Left lobe of liver (tissue), 2 donors: ENCODE measurements at regions not wholly inside any gene's neighbourhood (a gene's known extent, or its start where the extent isn't known, plus 50 kb on each side); places are given as distances from the start of the nearest gene placed in this dataset.

ENCODE experiments used
- ATAC-seq: fragments of 200-7000 bp; cut with Tn5 transposase; one replicate; pipeline ENCODE4 v1.9.1; 2020; ENCODE audit warnings: mild to moderate bottlenecking, moderate library complexity
- DNase-seq: peaks from one replicate; pipeline ENCODE4 v3.0.0-alpha.2; 2020; ENCODE audit warnings: low spot score
- donor health status: DM: no; HTN: no; CAD: no; lungs with moderate emphysema.
- donor health status: DM: no; HTN: yes; CAD: no.

DNA sequence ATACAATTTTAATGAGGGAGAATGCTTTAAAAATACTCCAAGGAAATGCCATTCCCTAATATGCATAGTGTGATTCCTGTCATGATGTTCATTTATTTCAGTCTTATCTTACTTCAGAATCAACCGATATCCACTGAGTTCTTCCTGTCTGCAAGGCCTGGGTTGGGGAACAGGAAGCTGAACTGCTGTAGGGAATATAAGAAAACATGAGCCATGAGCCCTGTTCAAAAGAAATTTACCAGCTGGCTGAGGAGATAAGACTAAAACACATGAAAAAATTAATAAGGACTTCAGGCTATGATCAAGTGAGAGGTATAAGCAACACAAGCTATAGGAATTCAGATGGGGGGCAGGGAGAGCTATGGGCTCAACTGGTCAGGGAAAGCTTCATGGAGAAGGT, 184.7 kb downstream of the PLPP4 start:
- no peak for DNase-seq
- ATAC-seq: no peak

DNA sequence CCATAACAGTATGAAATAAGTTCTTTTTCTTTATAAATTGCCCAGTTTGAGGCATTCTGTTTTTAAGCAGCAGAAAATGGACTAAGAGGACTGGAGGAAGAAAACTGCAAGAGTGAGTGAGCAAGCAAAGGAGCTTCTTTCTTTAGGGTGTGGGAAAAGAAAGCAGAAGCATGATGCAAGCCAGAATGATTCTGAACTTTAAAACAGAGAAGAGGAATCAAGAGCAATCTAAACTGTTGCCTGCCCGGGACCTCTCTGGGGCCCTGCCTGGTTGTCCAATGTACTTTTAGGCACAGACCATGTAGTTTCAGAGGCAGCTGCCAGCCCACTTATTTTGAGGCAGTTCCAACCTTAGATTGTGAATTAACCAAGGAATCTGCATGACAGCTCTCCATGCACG, 186.3 kb downstream of the PLPP4 start:
- ATAC-seq (no peak), DNase-seq (no peak)

DNA sequence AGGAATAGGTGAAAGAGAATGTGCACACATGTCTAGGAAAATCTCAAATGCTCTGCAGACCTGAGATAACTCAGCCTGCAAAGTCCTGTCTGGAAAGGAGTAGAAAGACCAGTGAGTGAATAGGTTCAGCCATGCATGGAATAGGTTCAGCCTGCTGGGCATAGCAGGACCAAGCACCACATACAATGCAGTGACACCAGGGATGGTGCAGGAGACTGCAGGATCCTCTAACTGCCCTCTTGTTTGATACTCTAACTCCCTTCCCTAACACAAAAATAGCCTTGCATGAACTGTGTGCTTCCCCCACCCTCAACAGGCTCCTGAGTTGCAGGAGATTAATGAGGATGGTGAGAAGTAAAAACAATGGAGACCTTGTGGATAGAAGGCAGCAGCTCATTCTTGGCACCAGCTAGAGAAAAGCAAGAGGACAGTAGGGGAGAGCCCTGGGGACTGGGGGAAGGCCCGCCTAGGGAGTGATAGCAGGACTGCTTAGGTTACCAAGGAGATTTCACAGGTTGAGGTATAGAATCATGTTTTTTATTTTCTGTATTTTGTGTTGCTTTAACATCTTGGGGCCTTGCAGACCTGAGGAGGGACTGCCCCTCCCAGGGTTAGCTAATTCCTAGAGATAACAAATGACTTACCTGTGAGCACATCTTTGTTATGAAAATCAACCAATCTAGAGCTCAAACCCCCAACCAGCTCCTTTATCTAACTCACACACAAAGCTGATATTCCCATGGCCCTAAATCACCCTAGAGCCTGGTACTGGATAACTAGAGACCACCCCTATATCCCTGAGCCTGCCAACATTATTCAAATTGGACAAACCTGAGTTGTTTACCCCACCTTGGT, 187.8 kb downstream of the PLPP4 start:
- no peak for ATAC-seq
- DNase-seq: no peak

DNA sequence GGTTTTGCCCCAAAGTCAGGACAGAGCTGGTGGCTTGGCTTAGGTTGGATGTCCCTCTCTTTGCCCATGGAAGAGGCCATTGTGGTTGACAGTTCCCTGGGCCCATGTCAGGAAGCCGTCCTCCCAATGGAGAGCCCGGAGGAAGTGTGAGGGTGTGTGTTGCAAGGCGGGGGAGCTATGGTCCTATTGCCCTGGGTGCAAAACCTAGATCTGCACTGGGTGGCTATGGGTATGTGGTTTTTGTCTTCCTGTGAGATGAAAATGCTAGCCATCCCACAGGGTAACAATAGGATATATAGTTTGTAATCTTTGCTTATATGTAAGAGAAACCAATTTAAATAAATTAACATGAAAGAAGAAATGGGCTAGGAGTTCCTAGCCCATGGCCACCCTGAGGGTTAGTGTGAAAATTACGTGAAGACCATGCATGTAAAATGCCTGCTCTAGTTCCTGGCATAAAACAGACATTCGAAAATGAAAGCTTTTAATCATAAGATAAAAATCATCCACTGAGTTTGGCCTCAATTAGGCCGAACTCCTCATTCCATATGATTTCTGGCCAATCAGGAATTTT, 189.2 kb downstream of the PLPP4 start:
- DNase-seq: no peak
- no peak for ATAC-seq

DNA sequence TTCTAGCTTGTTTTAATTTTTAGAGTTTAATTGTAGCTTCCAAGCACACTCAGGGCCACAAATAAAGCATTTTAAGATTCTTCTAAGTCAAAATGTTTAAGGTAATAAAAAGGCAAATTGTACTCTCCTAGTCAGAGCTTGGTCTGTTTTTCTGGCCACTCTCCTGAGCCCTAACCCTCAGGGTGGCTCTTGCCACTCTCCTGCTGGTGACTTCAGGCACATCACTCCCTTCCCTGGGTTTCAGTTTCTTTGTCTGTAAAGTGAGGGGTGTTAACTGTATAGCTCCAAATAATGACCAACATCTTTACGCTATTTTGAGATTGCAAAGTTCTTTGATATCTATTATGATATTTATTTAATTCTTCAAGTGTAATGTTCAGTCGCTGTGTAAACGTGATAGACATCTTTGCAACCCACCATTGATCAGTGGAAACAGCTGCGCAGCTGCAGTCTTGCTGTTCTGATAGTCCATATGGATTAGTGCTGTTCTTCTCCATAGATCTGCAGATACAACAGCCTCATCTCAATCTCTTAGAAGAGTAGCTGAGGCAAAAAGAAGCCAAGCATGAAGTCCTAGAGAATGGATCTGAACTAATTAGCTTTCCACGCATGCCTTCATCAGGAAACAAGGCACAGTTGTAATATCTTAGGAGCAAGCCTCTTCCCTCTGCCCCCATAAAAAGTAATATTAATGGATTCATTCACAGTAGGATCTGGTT, 189.9 kb downstream of the PLPP4 start:
- ATAC-seq: no peak
- no peak for DNase-seq

DNA sequence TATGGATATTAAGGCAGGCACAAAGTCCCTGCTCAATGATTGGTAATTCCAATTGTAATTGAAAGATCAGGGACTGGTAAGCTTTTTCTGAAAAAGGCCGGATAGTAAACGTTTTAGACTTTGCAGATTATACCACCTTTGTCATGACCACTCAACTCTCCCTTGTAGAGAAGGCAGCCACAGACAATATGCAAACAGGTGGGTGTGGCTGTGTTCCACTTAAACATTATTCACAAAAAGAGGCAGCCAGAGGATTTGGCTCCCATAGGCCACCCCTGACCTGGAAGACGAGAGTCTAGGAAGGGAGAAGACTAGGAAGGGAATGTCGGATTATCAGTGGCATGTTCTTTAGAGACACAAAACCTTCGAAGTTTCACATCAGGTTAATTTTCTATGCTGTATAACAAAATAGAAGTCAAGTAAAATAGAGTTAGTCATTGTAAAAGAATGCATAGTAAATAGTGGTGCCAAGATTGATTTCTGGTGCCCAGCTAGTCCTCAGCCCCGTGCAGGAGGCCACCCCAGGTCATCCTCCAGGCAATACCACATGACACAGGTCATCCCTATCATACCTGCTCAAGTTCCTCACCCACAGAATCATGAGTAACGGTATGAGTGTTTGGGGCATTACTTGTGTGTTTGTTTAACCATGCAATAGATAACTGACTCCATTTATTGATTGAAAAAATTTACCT, 193.8 kb downstream of the PLPP4 start:
- DNase-seq (no peak), ATAC-seq (no peak)

DNA sequence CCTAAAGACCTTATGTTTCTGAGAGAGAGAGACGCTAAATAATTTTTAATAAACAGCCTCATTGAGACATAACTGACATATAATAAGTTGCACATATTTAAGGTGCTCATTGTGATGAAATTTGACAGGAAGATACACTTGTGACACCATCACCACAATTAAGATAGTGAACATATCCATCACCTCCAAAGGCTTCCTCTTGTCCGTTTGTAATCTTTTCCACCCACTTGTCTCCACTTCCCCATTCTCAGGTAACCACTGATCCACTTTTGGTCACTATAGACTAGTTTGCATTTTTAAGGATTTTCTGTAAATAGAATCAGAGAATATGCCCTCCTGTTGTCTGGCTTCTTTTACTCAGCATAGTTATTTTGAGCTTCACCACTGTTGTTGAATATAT, 195.1 kb upstream of the WDR11 start:
- DNase-seq (no peak), ATAC-seq (no peak)

DNA sequence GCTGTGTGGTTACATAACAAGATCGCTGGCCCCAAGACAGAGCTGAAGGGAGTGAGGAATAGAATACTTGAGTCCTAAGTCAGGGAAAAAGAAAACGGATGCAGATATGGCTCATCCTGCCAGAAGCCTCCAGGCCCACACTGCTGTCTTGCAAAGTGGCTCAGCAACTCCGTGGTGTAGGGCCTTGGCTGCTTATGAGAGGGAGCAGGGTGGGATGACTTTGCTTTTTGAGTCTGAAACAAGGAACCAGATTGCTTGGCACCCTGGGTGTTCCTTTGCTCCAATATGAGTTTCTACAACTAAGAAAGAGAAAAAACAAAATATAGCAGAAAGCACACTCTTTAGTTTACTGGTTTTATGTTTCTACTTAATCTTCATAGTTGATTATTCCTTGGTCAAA, 193.8 kb upstream of the WDR11 start:
- ATAC-seq (no peak), DNase-seq (no peak)

DNA sequence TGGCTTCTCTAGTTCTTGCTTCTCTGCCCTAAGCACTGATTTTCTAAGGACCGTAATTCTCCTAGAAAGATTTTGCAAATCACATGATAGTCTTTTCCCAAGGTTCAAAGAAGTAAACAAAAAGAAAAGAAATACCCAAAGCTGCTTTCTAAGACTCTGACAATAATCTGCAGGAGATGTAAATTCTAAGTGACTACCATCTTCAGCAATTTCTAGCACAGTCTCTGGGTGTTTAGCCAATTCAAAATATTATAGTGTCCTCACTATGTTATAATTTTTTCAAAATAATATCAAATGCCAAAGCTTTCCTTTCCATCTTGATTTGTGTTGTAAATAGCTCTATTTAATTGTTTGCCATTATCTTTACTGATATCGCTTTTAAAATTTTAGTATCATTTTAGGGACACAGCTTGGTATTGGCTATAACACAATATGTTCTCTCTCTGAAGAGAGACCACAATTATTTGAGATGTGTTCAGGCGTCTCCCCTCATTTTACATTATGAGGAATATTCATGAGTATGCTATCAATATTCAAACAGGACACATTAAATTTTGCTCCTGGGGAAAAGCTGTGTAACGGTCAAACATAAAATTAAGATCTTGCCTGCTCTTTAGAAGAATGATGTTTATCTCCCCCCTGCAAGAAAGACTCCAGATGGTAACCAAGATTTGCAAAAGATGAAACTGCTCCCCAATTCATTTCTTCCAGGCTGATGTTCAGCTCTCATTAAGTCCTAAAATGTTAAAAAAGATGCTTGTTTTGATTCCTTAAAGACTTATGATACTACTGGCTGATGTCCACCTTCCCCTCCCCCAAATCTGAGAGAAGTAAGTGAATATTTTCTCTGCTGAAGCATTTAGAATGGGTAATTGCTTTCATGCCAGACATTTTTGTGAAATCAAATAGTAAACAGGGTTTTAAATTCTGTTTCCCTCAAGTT, 191.9 kb upstream of the WDR11 start:
- ATAC-seq (no peak), DNase-seq (no peak)

DNA sequence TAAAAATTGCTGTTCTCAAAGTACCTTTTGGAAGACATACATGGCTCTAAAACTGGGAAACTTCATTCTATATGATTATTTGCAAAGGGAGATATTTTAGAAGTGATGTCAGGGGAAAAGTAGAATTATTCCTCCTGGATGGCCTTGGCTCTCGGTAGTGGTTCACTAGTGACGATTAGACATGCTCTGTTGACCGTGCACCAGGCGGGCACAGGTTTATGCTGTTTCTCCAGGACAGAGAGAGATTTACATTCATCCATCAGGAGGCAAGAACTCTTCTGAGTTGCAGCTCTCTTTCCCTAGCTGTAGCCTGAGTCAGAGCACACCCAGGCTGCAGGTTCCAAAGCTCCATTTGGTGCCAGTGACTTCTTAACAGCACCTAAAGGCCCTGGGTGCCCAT, 184.9 kb upstream of the WDR11 start:
- DNase-seq: no peak
- no peak for ATAC-seq

DNA sequence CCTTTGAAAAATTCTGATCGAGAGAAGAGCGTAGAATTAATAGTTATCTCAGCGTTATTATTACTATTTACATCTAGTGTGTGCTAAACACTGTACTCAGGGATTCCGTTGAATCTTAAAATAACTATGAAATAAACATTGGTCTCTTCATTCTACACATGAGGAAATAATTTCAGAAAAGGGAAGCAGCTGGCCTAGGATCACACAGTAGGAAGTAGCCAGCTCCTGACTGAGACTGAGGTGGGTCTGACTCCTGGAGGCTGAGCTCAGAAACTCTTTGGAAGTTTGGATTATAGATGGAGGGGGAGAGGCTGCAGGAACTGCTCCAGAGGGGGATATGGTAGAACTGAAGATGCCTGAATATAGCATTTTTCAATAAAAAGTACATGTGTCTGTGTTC, 183.9 kb upstream of the WDR11 start:
- no peak for DNase-seq
- ATAC-seq: no peak

DNA sequence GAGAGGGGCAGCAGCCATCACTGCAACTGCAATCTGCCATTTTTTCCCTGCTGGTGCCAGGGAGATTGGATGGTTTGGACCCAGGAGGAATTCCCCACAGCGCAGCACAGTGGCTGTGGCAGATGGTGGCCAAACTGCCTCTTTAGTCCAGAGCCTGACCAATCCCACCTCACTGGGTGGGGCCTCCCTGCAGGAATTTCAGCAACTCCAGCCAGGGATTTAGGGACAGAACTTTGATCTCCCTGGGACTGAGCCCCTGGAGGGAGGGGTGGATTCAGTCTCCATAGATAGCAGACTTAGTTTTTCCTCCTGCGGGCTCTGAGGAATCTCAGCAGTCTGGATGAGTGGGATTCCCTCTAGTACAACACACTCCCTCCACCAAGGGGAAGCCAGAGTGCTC, 179.7 kb upstream of the WDR11 start:
- ATAC-seq: no peak
- DNase-seq: no peak

DNA sequence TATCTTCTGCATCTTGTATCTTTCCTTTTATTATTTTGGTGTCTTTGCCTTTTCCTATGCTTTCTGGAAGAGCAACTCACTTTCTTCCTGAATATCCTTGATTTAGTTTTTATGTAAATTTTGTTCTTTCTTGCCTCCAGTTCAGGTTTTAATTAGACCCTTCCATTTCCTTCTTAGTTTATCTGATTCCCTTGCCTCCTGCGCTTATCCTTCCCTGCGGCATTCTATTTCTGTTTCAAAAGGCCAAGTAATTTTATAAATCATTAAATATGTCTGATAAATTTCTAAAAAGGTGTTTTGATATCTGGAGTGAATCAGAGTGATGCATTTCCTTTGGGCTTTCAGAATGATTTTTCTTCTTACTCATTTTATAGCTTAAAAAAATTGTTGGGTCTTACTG, 167.7 kb upstream of the WDR11 start:
- ATAC-seq: no peak
- no peak for DNase-seq

DNA sequence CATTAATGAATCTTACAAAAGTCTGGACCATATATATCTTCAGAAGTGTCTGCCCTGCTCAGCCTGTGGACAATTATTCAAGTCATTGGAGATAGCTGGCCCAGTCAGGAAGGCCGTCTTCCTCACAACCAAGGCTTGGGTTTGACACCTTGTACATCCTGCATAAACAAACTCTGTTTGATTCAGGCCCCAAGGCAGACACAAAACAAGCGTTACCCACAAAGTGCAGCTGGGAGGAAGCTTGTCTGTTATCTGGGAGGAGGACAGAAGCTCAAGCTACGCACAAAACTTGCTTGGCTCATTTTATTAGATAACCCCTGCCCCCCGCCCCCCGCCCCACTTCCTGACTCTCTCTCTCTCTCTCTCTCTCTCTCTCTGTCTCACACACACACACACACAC, 166.9 kb upstream of the WDR11 start:
- DNase-seq (no peak), ATAC-seq (no peak)

DNA sequence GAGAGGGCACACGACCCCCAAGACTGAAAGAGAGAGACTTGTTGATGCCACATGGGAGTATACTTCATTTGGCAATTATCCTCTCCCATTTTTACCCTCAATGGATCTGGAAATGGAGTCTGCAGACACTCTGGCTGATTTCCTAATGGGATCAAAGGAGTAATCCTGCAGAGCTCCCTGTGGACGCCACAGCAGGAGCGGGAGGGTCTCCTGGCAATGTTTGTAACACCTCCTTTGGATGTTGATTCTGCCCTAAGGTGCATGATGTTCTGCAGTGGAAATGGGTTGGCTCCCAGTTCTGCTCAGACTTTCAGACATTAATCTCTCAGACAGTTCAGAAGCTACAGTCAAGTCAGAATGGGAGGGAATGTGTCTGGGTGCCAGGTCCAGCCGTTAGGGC, 166.0 kb upstream of the WDR11 start:
- ATAC-seq (no peak), DNase-seq (no peak)

DNA sequence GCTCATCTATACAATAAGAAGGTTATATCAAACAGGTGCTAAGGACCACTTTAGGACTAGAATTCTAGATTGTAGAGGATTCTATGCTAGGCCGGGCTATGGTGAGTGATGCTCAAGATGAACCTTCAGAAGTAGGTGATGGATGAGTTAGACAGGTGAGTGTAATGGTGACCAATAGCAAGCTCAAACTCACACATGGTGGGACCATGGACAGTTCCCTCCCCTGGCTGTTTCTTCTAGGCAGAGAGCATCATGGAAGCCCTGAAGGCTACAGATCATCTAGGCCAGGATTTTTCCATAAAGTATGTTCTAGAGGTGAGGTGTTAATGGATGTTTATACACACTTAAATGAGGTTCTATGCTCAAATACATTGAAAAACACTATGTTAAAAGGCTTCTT, 162.2 kb upstream of the WDR11 start:
- DNase-seq: no peak
- ATAC-seq: no peak

DNA sequence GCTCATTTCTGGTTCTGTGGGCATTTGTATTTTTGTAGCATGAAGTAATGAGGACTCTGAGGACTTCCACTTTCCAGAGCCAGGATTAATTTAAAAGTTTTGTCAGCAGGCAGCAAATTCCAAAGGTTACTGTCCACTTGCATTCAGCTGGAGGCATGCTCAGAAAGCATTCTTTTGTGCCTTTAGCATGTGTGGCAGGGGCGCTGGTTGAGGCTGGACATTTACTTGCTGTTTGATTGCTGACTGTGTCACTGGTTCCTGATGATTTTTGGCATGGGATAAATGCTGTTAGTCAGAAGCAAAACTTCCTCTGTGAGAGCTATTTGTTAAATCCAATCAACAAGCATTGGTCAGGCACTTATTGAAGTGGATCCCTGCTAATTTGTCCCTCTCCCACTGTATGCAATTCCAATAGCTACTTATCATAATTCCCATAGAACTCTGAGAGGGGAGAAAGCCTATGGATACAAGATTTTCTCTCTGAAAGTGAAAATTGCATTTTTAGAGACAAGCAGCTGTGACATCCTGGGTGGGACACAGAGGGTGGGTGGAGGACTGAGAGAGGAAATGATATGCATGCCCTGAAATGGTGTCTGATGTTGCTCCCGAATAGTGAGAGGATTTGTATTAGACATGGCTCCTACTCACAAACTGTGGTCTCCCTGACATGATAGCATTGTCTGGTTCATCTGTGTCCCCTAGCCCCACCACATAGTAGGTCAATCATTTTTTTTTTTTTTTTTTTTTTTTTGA, 161.2 kb upstream of the WDR11 start:
- DNase-seq: no peak
- ATAC-seq: no peak

DNA sequence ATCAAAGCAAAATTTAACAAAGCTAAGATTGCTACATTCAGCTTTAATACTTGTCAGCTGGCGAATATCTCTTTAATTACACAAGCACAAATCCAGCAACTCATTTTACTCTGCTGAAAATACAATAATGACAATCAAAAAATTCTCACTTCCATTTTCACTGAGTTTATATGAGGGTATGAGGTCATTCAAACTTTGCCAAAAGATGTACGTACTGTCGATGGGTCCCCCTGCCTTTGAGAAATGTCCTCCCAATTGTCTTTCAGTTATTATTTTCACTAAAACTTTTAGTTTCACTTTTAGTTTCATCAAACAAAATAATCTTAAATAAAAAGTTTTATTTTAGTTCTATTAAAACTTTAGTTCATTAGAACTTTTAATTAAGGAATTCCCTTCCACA, 159.5 kb upstream of the WDR11 start:
- no peak for ATAC-seq
- DNase-seq: no peak

DNA sequence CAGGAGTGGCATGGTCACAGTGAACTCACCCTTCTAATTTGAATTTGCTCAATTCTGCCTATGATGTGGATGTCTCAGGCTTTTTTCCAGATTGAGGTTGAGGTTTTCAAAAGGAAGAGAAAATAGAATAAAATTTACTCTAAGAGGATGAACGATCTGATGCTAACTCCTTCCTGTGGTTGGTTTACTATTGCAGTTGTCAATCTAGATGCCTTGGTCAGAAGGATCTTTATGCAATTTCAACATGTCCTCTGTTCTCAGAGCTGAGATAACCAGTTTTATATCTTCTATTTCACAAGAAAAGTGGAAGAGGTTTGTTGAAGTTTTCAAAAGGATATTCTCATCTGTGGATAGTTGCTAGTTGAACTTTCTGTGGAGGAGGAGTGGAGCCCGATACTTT, 150.7 kb upstream of the WDR11 start:
- no peak for DNase-seq
- no peak for ATAC-seq

DNA sequence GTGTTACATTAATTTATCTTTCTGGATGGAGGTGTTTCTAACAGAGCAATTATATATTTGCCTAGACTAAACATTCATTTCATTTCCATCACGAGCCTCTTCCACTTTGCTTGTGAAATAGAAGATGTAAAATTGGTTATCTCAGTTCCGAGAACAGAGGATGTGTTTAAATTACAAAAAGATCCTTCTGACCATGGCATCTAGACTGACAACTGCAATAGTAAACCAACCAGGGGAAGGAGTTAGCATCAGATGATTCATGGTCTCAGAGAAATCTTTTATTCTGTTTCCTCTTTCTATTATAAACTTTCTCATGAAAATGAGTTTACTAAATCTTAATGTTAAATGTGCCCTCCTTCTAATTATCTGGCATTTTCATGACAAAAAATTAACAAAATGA, 149.8 kb upstream of the WDR11 start:
- no peak for ATAC-seq
- DNase-seq: no peak
